HUES6 (cell line): ENCODE measurements at regions not wholly inside any gene's neighbourhood (a gene's known extent, or its start where the extent isn't known, plus 50 kb on each side); places are given as distances from the start of the nearest gene placed in this dataset.
"Not testable (repeated sequence)": the region's sequence is repeated elsewhere in the genome, so short reads cannot be mapped to it uniquely, and the experiment has no call there.

Experiments
- H3K27ac ChIP-seq: 2 replicates; pipeline ENCODE4 v1.7.0; 2013; ENCODE audit warnings: low read depth, mild to moderate bottlenecking, low read length, inconsistent platforms
- H3K27me3 ChIP-seq: 2 replicates; pipeline ENCODE4 v1.6.1; 2013; ENCODE audit warnings: low read length; ENCODE audit not compliant: control insufficient read depth, insufficient read depth
- H3K36me3 ChIP-seq: 2 replicates; pipeline ENCODE4 v1.6.1; 2013; ENCODE audit warnings: low read length; ENCODE audit not compliant: control insufficient read depth, insufficient read depth
- H3K4me1 ChIP-seq: 2 replicates; pipeline ENCODE4 v1.6.1; 2013; ENCODE audit warnings: low read length; ENCODE audit not compliant: control insufficient read depth, insufficient read depth
- H3K4me3 ChIP-seq: 2 replicates; pipeline ENCODE4 v1.5.1; 2013; ENCODE audit warnings: low read depth, low read length
- H3K9ac ChIP-seq: one replicate; pipeline ENCODE4 v1.6.1; 2013; ENCODE audit warnings: mild to moderate bottlenecking, low read length
- H3K9me3 ChIP-seq: 2 replicates; pipeline ENCODE4 v1.6.1; 2013; ENCODE audit warnings: low read depth, low read length; ENCODE audit not compliant: control insufficient read depth, insufficient read depth

DNA sequence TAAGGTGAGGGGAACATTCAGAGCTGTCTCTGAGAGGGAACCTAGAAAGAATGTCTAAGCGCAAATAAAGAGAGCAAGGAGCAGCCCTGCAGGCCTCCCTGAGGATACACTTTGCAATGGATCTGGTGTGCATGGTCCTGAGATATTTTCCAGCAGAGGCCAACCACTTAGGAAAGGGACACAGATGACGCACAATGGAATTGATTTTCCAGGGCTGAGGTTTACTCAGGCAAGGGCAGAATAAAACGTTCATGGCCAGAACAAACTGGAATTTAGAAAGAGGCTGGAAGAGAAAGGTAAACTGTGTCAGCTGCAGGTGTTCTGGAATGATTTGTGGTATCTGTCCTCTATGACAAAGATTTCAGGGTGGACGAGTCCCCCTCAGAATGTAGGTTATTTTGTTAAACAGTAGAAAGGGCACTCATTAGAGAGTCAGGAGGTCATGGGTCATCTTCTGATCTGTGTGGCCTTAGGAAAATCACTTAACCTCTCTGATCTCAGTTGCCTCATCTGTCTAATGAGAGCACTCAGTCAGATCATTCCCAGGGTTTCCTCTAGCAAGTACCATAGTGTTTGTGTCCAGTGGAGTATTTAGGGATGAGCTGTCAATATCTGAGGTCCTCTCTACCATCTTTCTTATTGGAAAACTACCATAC lies 61.8 kb upstream of the PGBD5 start:
- Histone ChIP-seq H3K4me1 (no peaks in the 10 kb centered on the region), H3K27ac (no peak overlapping the region), H3K27me3 (no peaks in the 10 kb centered on the region), H3K9ac (no peak overlapping the region), H3K9me3 (no peaks in the 10 kb centered on the region), H3K36me3 (no peaks in the 10 kb centered on the region), H3K4me3 (no peak overlapping the region)

DNA sequence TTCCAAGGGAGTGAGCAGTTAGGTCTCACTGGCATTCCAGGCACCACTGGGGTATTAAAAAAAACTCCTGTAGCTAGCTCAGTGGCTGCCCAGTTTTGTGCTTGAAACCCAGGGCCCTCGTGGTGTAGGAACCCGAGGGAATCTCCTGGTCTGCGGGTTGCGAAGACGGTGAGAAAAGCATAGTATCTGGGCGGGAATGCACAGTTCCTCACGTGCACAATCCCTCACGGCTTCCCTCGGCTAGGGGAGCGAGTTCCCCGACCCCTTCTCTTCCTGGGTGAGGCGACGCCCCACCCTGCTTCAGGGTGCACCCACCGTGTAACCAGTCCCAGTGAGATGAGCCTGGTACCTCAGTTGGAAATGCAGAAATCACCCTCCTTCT lies 50.5 kb upstream of the PGBD5 start:
- peaks cover 11% of the 10 kb centered on the region for H3K4me1 ChIP-seq
- H3K36me3 ChIP-seq, result no peaks in the 10 kb centered on the region
- H3K27me3 ChIP-seq, result no peaks in the 10 kb centered on the region
- H3K9me3 ChIP-seq, result no peaks in the 10 kb centered on the region
- H3K9ac ChIP-seq, result no peak overlapping the region
- no peak overlapping the region for H3K27ac ChIP-seq
- 0 out of 2 replicates have a peak overlapping the region, but pooled peaks have one; percentile 18 for H3K4me3 ChIP-seq

DNA sequence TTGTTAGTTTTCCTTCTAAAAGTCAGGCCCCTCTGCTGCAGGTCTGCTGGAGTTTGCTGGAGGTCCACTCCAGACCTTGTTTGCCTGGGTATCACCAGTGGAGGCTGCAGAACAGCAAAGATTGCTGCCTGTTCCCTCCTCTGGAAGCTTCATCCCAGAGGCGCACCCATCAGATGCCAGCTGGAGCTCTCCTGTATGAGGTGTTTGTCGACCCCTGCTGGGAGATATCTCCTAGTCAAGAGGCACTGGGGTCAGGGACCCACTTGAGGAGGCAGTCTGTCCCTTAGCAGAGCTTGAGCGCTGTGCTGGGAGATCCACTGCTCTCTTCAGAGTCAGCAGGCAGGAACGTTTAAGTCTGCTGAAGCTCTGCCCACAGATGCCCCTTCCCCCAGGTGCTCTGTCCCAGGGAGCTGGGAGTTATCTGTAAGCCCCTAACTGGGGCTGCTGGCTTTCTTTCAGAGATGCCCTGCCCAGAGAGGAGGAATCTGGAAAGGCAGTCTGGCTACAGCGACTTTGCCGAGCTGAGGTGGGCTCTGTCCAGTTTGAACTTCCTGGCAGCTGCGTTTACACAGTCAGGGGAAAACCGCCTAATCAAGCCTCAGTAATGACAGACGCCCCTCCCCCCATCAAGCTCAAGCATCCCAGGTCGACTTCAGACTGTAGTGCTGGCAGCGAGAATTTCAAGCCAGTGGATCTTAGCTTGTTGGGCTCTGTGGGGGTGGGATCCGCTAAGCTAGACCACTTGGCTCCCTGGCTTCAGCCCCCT lies 49.9 kb upstream of the PGBD5 start:
- peaks cover 11% of the 10 kb centered on the region for H3K4me1 ChIP-seq
- H3K9ac ChIP-seq, H3K27me3 ChIP-seq, H3K27ac ChIP-seq, H3K9me3 ChIP-seq, H3K36me3 ChIP-seq: not testable (repeated sequence)
- 0 out of 2 replicates have a peak overlapping the region, but pooled peaks have one; percentile 18 for H3K4me3 ChIP-seq
